Neural progenitor cell (in vitro differentiated cells): ENCODE measurements at regions not wholly inside any gene's neighbourhood (a gene's known extent, or its start where the extent isn't known, plus 50 kb on each side); places are given as distances from the start of the nearest gene placed in this dataset.
A peak's percentile ranks its signal among the peaks of the same experiment; 100 is the strongest.

ENCODE experiments used
- DNase-seq: peaks from one replicate; pipeline ENCODE4 v3.0.0-alpha.2; 2016; ENCODE audit warnings: low spot score
- H2AFZ ChIP-seq: fragments of 200-600 bp; sonication (generic); replicated peaks from 2 replicates; pipeline ENCODE4 v1.6.1; 2016; ENCODE audit warnings: antibody characterized with exemption
- H3F3A ChIP-seq: fragments of 200-600 bp; sonication (generic); 2 replicates; pipeline ENCODE4 v1.6.1; 2016; ENCODE audit warnings: antibody characterized with exemption, low read depth
- H3K27ac ChIP-seq: fragments of 200-600 bp; sonication (generic); 2 replicates; pipeline ENCODE4 v1.5.1; 2016; ENCODE audit warnings: mild to moderate bottlenecking
- H3K27me3 ChIP-seq: fragments of 200-600 bp; sonication (generic); 2 replicates; pipeline ENCODE4 v1.6.1; 2016; ENCODE audit warnings: mild to moderate bottlenecking, moderate library complexity
- H3K36me3 ChIP-seq: fragments of 200-600 bp; sonication (generic); 2 replicates; pipeline ENCODE4 v1.5.1; 2016
- H3K4me1 ChIP-seq: fragments of 200-600 bp; sonication (generic); 2 replicates; pipeline ENCODE4 v1.6.1; 2016; ENCODE audit warnings: mixed run types
- H3K4me2 ChIP-seq: fragments of 200-600 bp; sonication (generic); 2 replicates; pipeline ENCODE4 v1.6.1; 2016
- H3K4me3 ChIP-seq: fragments of 200-600 bp; sonication (generic); 2 replicates; pipeline ENCODE4 v1.5.1; 2016
- H3K79me2 ChIP-seq: fragments of 200-600 bp; sonication (generic); 2 replicates; pipeline ENCODE4 v1.6.1; 2016; ENCODE audit warnings: low read depth
- H3K9ac ChIP-seq: fragments of 200-600 bp; sonication (generic); 2 replicates; pipeline ENCODE4 v1.6.1; 2016
- H3K9me3 ChIP-seq: fragments of 200-600 bp; sonication (generic); 2 replicates; pipeline ENCODE4 v1.5.1; 2016; ENCODE audit warnings: low read depth
- H4K20me1 ChIP-seq: fragments of 200-600 bp; sonication (generic); 2 replicates; pipeline ENCODE4 v1.6.1; 2016; ENCODE audit warnings: low read depth
- H3K27ac Mint-ChIP-seq: 3 replicates; pipeline ENCODE4 v1.8.0; 2021; ENCODE audit warnings: mixed read lengths
- H3K27me3 Mint-ChIP-seq: 2 replicates; pipeline ENCODE4 v1.8.0; 2022; ENCODE audit warnings: low read depth, mild to moderate bottlenecking, inconsistent platforms, moderate library complexity, mixed read lengths; ENCODE audit not compliant: insufficient read depth
- H3K36me3 Mint-ChIP-seq: 3 replicates; pipeline ENCODE4 v1.8.0; 2021; ENCODE audit warnings: mixed read lengths
- H3K4me1 Mint-ChIP-seq: 3 replicates; pipeline ENCODE4 v1.8.0; 2021; ENCODE audit warnings: mixed read lengths
- H3K4me3 Mint-ChIP-seq: 3 replicates; pipeline ENCODE4 v1.8.0; 2021; ENCODE audit warnings: mild to moderate bottlenecking, moderate library complexity, mixed read lengths
- H3K9me3 Mint-ChIP-seq: 3 replicates; pipeline ENCODE4 v1.8.0; 2020; ENCODE audit warnings: mixed read lengths
- CTCF ChIP-seq: fragments of 200-600 bp; sonication (generic); IDR thresholded peaks from 2 replicates; pipeline ENCODE4 v1.5.1; 2017; ENCODE audit warnings: antibody characterized with exemption, mild to moderate bottlenecking
- EZH2 ChIP-seq: fragments of 200-600 bp; sonication (generic); IDR thresholded peaks from 2 replicates; pipeline ENCODE4 v1.6.1; 2017; ENCODE audit warnings: antibody characterized with exemption, mild to moderate bottlenecking, moderate library complexity
- EZH2phosphoT487 ChIP-seq: fragments of 200-600 bp; sonication (generic); IDR thresholded peaks from 2 replicates; pipeline ENCODE4 v1.6.1; 2017; ENCODE audit warnings: antibody characterized with exemption

GRCh38 chr6:9610620-9611415 is 804.1 kb downstream of the TFAP2A start:
- no peaks in the 10 kb centered on the region for H3K27me3 Mint-ChIP-seq
- Histone ChIP-seq H3K4me2 (no peak overlapping the region), H2AFZ (no peak overlapping the region), H3K27ac (no peak overlapping the region), H3K27me3 (peaks cover 11% of the 10 kb centered on the region), H3K36me3 (no peaks in the 10 kb centered on the region), H3K4me3 (no peak overlapping the region), H3F3A (peaks cover 9% of the 10 kb centered on the region), H3K79me2 (no peaks in the 10 kb centered on the region), H4K20me1 (no peaks in the 10 kb centered on the region), H3K9ac (no peak overlapping the region), H3K4me1 (peaks cover 12% of the 10 kb centered on the region), H3K9me3 (no peaks in the 10 kb centered on the region)
- no peak overlapping the region for H3K4me3 Mint-ChIP-seq
- TF ChIP-seq EZH2 (no peak), CTCF (no peak), EZH2phosphoT487 (no peak)
- H3K27ac Mint-ChIP-seq = no peak overlapping the region
- no peak for DNase-seq
- no peaks in the 10 kb centered on the region for H3K36me3 Mint-ChIP-seq
- no peaks in the 10 kb centered on the region for H3K4me1 Mint-ChIP-seq
- H3K9me3 Mint-ChIP-seq = no peaks in the 10 kb centered on the region

GRCh38 chr6:9606435-9607134 is 808.3 kb downstream of the TFAP2A start:
- Histone ChIP-seq H3K4me3 (no peak overlapping the region), H3F3A (peaks cover 9% of the 10 kb centered on the region), H2AFZ (peak overlapping the region; percentile 94), H3K27ac (no peak overlapping the region), H3K4me2 (peak overlapping the region; percentile 33), H3K9me3 (no peaks in the 10 kb centered on the region), H3K9ac (no peak overlapping the region), H3K27me3 (peaks cover 11% of the 10 kb centered on the region), H3K79me2 (no peaks in the 10 kb centered on the region), H3K4me1 (peaks cover 12% of the 10 kb centered on the region), H3K36me3 (no peaks in the 10 kb centered on the region), H4K20me1 (no peaks in the 10 kb centered on the region)
- peak; percentile 36 for TF ChIP-seq EZH2
- no peak for TF ChIP-seq EZH2phosphoT487
- TF ChIP-seq CTCF = no peak
- H3K27ac Mint-ChIP-seq = no peak overlapping the region
- no peaks in the 10 kb centered on the region for H3K9me3 Mint-ChIP-seq
- no peaks in the 10 kb centered on the region for H3K4me1 Mint-ChIP-seq
- H3K4me3 Mint-ChIP-seq = no peak overlapping the region
- H3K36me3 Mint-ChIP-seq = no peaks in the 10 kb centered on the region
- no peaks in the 10 kb centered on the region for H3K27me3 Mint-ChIP-seq
- peak; percentile 60 for DNase-seq

- Histone ChIP-seq H3K4me1 (no peaks in the 10 kb centered on the region), H3K4me3 (no peak overlapping the region), H3K9me3 (no peaks in the 10 kb centered on the region), H3K27ac (no peak overlapping the region), H3K79me2 (no peaks in the 10 kb centered on the region), H3K4me2 (no peak overlapping the region), H3K36me3 (no peaks in the 10 kb centered on the region), H3K27me3 (no peaks in the 10 kb centered on the region), H3K9ac (no peak overlapping the region), H4K20me1 (no peaks in the 10 kb centered on the region), H3F3A (no peaks in the 10 kb centered on the region), H2AFZ (no peak overlapping the region)
- Mint-ChIP-seq H3K4me1 (no peaks in the 10 kb centered on the region), H3K36me3 (no peaks in the 10 kb centered on the region), H3K27me3 (no peaks in the 10 kb centered on the region), H3K9me3 (no peaks in the 10 kb centered on the region), H3K4me3 (no peak overlapping the region), H3K27ac (no peak overlapping the region)
- no peak for DNase-seq
- TF ChIP-seq CTCF (no peak), EZH2 (no peak), EZH2phosphoT487 (no peak)
Observed at GRCh38 chr6:9594746-9595145, 820.1 kb downstream of the TFAP2A start.
